RWPE1 (cell line): ENCODE measurements at regions not wholly inside any gene's neighbourhood (a gene's known extent, or its start where the extent isn't known, plus 50 kb on each side); places are given as distances from the start of the nearest gene placed in this dataset.

ENCODE experiments used
- CTCF ChIA-PET: fragments of 350-600 bp; sonication (Branson Sonifier 250); formaldehyde crosslinking; extraction: SDS; loops from one replicate; lab custom pipeline; 2021; lab: Yijun Ruan, JAX
- POLR2A ChIA-PET: fragments of 400-600 bp; formaldehyde crosslinking; extraction: SDS; loops from one replicate; lab custom pipeline; 2020; ENCODE audit warnings: antibody characterized with exemption; ENCODE audit not compliant: low non-redundant PET; lab: Yijun Ruan, JAX
- DNase-seq: peaks from one replicate; pipeline ENCODE4 v3.0.0; 2012; ENCODE audit warnings: low spot score
- H3K27ac ChIP-seq: fragments of 450-650 bp; 2 replicates; pipeline ENCODE4 v1.5.1; 2017
- TF ChIP-seq, protein P1 (sequence below): fragments of 450-650 bp; conservative IDR thresholded peaks from 2 replicates; pipeline ENCODE4 v1.5.1; 2017; ENCODE audit warnings: low read depth, mild to moderate bottlenecking

DNA sequence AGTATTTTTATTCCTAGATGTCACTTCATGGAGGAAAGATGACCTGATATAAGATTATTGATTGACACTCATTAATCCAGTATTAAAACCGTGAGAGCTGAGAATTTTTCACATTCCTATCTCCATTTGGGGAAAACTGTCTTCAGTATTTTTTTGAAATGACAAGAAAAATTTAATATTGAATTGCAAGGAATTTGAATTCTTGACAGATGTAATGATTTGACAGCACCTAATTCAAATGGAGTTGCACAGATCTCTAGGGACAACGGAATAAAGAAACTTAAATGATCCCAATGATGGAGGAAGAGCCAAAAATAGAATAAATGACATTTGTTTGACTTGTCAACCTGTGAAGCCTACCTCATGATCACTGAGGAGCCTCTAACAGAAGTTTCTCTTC is 1591.4 kb downstream of the HACE1 start:
- CTCF ChIA-PET = interaction anchor here (0.8 kb wide), 1 partner anchor 687 kb away, joined by 3 read pairs; no protein-coding TSS in a partner anchor
- TF ChIP-seq, protein P1, sequence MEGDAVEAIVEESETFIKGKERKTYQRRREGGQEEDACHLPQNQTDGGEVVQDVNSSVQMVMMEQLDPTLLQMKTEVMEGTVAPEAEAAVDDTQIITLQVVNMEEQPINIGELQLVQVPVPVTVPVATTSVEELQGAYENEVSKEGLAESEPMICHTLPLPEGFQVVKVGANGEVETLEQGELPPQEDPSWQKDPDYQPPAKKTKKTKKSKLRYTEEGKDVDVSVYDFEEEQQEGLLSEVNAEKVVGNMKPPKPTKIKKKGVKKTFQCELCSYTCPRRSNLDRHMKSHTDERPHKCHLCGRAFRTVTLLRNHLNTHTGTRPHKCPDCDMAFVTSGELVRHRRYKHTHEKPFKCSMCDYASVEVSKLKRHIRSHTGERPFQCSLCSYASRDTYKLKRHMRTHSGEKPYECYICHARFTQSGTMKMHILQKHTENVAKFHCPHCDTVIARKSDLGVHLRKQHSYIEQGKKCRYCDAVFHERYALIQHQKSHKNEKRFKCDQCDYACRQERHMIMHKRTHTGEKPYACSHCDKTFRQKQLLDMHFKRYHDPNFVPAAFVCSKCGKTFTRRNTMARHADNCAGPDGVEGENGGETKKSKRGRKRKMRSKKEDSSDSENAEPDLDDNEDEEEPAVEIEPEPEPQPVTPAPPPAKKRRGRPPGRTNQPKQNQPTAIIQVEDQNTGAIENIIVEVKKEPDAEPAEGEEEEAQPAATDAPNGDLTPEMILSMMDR = no peak
- no peak for DNase-seq
- H3K27ac ChIP-seq = no peak overlapping the region
- POLR2A ChIA-PET = no interaction called here

DNA sequence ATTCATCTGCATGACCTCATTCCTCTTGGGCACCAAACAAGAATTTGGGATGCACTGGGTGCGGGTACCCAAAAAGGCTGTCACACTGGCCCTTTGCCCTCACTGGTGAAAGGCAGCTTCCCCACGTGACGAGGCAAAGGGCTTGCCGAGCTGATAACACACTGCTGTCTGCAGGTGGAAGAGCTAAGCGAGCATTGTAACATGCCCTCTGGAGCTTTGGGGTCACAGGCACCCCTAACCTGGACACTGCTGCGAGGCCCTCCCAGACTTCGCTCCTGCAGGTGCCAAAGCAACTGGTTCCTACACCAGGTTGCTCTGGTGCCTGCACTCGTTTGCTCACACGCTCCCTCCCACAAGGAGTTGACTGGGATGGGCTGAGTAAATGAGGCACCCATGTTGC is 1595.7 kb downstream of the HACE1 start:
- CTCF ChIA-PET = no interaction called here
- POLR2A ChIA-PET = no interaction called here
- TF ChIP-seq, protein P1 = no peak
- DNase-seq = no peak
- H3K27ac ChIP-seq = no peak overlapping the region

DNA sequence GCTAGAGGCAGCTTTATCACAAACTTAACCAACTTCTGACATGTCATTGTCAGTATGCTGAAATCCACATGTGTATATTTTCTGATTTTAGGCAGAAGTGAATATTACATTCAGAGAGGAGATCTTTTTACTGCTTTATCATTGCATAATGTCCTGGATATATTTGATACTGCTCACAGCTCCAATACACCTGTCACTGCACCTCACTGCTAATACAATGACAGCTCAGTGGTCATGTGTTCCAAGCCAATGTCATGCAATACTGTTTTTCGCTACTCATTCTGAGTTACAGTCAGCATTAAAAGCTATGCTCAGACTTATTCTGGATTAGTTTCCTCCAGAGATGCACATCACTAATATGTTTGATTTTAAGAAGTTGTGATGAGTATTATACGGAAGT is 1604.6 kb downstream of the HACE1 start:
- ChIA-PET POLR2A (no interaction called here), CTCF (interaction anchor here (0.7 kb wide), 1 partner anchor 715 kb away, joined by 3 read pairs; no protein-coding TSS in a partner anchor)
- TF ChIP-seq, protein P1 = no peak
- H3K27ac ChIP-seq = no peak overlapping the region
- no peak for DNase-seq

- POLR2A ChIA-PET = no interaction called here
- DNase-seq = no peak
- TF ChIP-seq, protein P1 = no peak
- H3K27ac ChIP-seq = no peak overlapping the region
- CTCF ChIA-PET = no interaction called here
These were observed 1622.8 kb downstream of the HACE1 start for GRCh38 chr6:103236923-103237322.

GRCh38 chr6:103231181-103231580 is 1628.5 kb downstream of the HACE1 start:
- ChIA-PET POLR2A (no interaction called here), CTCF (no interaction called here)
- H3K27ac ChIP-seq = no peak overlapping the region
- DNase-seq = no peak
- TF ChIP-seq, protein P1 = no peak

GRCh38 chr6:103215847-103216246 is 1643.9 kb downstream of the HACE1 start:
- ChIA-PET POLR2A (no interaction called here), CTCF (no interaction called here)
- TF ChIP-seq, protein P1 = no peak
- H3K27ac ChIP-seq = no peak overlapping the region
- no peak for DNase-seq
